Testis (tissue), 2 donors: ENCODE measurements at regions not wholly inside any gene's neighbourhood (a gene's known extent, or its start where the extent isn't known, plus 50 kb on each side); places are given as distances from the start of the nearest gene placed in this dataset.

Source experiments
- DNase-seq: peaks from one replicate; pipeline ENCODE4 v3.0.0-alpha.2; 2019
- H3K27ac ChIP-seq, 2 donors: fragments of 200-600 bp; sonication (generic); one replicate each; pipeline ENCODE4 v1.5.1; 2019
- H3K27me3 ChIP-seq: fragments of 200-600 bp; sonication (generic); one replicate; pipeline ENCODE4 v1.5.1; 2019
- H3K36me3 ChIP-seq: fragments of 200-600 bp; sonication (generic); one replicate; pipeline ENCODE4 v1.5.1; 2017; ENCODE audit warnings: low read depth; ENCODE audit errors: missing control alignments
- H3K4me1 ChIP-seq: fragments of 200-600 bp; sonication (generic); one replicate; pipeline ENCODE4 v1.5.1; 2019
- H3K4me3 ChIP-seq, 2 donors: fragments of 200-600 bp; sonication (generic); one replicate each; pipeline ENCODE4 v1.5.1; 2017 to 2019
- H3K9me3 ChIP-seq: fragments of 200-600 bp; sonication (generic); one replicate; pipeline ENCODE4 v1.5.1; 2017
- POLR2A ChIP-seq: fragments of 450-650 bp; IDR thresholded peaks from one replicate; pipeline ENCODE4 v1.6.1; 2017; ENCODE audit warnings: antibody characterized with exemption, mild to moderate bottlenecking, moderate library complexity
- WGBS, 2 donors: methylation state at CpG; one replicate each; pipeline ENCODE4 v1.1.5; 2018; 5-methylcytosine and 5-hydroxymethylcytosine counted together
- intact Hi-C: fragments of 100-400 bp; cut with DNase I; formaldehyde crosslinking; loops from one replicate; pipeline ENCODE4 v1.15.1; 2023; ENCODE audit warnings: low total_unique reads
- TF ChIP-seq, protein P1 (sequence below), 3 experiments: fragments of 450-650 bp in 2 of 3; fragments of 200-600 bp in 1 of 3; sonication (generic) in 1 of 3; IDR thresholded peaks; one replicate each; pipeline ENCODE4 v1.5.1; 2016 to 2019; ENCODE audit warnings: antibody characterized with exemption in 3 of 3, mild to moderate bottlenecking in 2 of 3, moderate library complexity in 1 of 3

DNA sequence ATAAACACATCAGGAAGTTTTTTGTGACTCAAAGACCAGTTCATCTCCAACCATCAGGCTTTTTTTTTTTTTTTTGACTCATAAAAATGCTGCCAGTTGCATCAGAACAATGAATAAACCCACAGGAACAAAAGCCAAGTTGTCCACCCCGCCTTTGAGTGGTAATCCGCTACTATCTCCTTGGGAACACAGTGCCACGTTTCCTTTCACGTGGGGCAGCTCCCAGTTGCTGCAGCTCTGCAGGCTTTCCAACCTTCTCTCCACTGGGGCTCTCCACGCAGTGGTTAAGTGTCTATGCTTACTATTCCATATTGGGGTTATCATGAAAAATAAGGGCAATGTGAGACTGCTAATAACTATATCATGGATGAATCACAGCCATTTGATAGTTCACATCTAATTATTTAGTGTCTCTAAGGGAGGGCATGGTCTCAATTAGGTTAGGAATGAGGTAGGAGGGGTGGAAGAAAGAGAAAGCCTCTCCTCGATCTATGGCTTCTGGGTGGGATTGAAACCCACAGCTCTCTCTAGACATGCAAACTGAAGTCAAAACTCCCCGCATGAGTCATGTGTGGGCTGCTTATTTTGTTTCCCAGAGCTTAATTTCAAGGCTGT lies 55.8 kb upstream of the ACTBL2 start:
- Histone ChIP-seq H3K4me3 (no peak overlapping the region), H3K36me3 (no peaks in the 10 kb centered on the region), H3K9me3 (no peaks in the 10 kb centered on the region), H3K27ac (no peak overlapping the region), H3K4me1 (no peaks in the 10 kb centered on the region), H3K27me3 (no peaks in the 10 kb centered on the region)
- TF ChIP-seq POLR2A: no peak
- TF ChIP-seq, protein P1, sequence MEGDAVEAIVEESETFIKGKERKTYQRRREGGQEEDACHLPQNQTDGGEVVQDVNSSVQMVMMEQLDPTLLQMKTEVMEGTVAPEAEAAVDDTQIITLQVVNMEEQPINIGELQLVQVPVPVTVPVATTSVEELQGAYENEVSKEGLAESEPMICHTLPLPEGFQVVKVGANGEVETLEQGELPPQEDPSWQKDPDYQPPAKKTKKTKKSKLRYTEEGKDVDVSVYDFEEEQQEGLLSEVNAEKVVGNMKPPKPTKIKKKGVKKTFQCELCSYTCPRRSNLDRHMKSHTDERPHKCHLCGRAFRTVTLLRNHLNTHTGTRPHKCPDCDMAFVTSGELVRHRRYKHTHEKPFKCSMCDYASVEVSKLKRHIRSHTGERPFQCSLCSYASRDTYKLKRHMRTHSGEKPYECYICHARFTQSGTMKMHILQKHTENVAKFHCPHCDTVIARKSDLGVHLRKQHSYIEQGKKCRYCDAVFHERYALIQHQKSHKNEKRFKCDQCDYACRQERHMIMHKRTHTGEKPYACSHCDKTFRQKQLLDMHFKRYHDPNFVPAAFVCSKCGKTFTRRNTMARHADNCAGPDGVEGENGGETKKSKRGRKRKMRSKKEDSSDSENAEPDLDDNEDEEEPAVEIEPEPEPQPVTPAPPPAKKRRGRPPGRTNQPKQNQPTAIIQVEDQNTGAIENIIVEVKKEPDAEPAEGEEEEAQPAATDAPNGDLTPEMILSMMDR (IDR thresholded peaks at IDR 0.05): no peak
- 61 to 72% methylated on average over 7 of the region's 7 CpGs for WGBS, 2 donors
- intact Hi-C loops: no loop called here
- DNase-seq: peak; percentile 59

DNA sequence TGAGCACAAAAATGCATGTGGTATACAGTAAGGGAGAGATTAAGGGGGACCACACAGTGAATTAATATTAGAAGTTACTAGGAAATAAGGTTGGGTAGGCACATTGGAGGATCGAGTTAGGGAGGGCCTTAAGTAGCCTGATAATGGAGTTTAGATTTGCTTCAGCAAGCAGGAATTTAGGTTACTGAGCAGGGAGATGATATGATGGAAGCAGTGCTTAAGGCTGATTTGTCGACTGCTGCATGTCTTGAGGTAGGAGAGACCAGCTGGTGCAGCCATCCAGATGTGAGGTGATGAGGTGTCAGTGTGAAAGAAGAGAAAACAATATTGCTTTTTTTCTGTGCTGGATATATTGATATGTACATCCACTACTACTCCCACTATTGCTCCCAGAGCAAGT lies 55.2 kb upstream of the ACTBL2 start:
- TF ChIP-seq, protein P1 (IDR thresholded peaks at IDR 0.05): no peak
- TF ChIP-seq POLR2A: no peak

DNA sequence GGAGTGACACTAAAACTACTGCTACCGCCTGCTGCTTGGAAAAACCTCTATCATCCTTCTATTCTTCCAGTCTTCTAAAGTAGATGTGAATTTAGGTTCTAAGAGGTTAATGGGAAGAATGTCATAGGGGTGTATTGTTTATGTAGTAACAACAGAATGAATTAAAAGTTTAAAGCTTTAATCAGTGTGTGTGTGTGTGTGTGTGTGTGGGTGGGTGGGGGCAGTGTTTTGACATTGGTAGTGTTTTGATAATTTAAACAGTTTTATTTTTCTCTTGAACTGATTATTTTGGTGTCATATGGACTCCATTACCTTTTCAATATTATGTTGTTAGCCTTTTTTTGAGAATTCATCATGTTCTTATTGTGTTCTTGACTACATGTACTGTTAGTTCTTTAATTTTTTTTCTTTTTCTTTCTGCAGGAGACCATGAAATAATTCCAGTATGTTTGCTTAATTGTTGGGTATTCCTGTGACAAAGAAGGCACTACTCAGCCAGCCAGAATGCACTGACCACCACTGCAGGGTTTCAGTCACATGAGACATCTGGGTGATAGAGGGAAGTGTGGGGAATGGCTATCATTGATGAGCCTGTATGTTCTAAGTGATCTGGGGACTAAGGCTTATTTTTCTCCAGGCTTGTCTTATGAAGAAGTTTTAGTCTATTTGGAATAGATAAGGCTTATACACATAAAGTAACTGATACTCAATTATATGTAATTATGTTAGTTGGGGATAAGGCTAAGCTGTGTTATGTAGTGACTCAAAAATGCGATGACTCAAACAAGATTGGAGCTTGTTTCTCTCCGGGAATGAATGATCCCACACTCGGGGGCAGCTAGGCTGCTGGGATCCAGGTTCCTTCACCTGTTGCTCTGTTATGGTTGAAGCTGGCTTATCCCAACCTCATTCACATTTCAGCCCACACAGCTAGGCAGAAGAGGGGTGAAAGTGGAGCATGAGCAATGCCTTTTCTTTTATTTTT lies 50.2 kb upstream of the ACTBL2 start:
- no peak for DNase-seq
- Histone ChIP-seq H3K36me3 (no peaks in the 10 kb centered on the region), H3K4me3 (no peak overlapping the region), H3K27ac (no peak overlapping the region), H3K9me3 (no peaks in the 10 kb centered on the region), H3K27me3 (no peaks in the 10 kb centered on the region), H3K4me1 (no peaks in the 10 kb centered on the region)
- no peak for TF ChIP-seq POLR2A
- TF ChIP-seq, protein P1 (IDR thresholded peaks at IDR 0.05): no peak
- 68 to 80% methylated on average over 4 of the region's 4 CpGs for WGBS, 2 donors
- intact Hi-C loops: no loop called here

More for the DNA sequence above, 55.2 kb upstream of the ACTBL2 start:
- H3K4me1 ChIP-seq: no peaks in the 10 kb centered on the region
- intact Hi-C loops: no loop called here
- H3K27ac ChIP-seq: no peak overlapping the region
- no peaks in the 10 kb centered on the region for H3K27me3 ChIP-seq
- no peaks in the 10 kb centered on the region for H3K9me3 ChIP-seq
- no peaks in the 10 kb centered on the region for H3K36me3 ChIP-seq
- 74 to 80% methylated on average over 2 of the region's 2 CpGs for WGBS, 2 donors
- DNase-seq: no peak
- no peak overlapping the region for H3K4me3 ChIP-seq
